HCT116 (cell line): ENCODE measurements at regions not wholly inside any gene's neighbourhood (a gene's known extent, or its start where the extent isn't known, plus 50 kb on each side); places are given as distances from the start of the nearest gene placed in this dataset.

Experiments used
- ATAC-seq: fragments of 200-7000 bp; cut with Tn5 transposase; 2 replicates; pipeline ENCODE4 v1.9.1; 2020; ENCODE audit warnings: mild to moderate bottlenecking, moderate library complexity
- BruUV-seq: library from RNA; stranded (reverse); fragments of 400-500 nt; replicated peaks from 2 replicates; lab custom pipeline; 2021; lab: Mats Ljungman, UMichigan
- CTCF ChIA-PET: fragments of 300-600 bp; sonication (Branson Sonifier 250); formaldehyde crosslinking; loops from one replicate; lab custom pipeline; 2021; ENCODE audit warnings: antibody characterized with exemption; lab: Charles Lee
- POLR2A ChIA-PET: fragments of 300-600, 350-600 bp; sonication (Branson Sonifier 250); formaldehyde crosslinking; loops from one replicate; lab custom pipeline; 2021; ENCODE audit warnings: antibody characterized with exemption; lab: Charles Lee
- RAD21 ChIA-PET, 2 experiments: fragments of 300-600 bp; sonication (Branson Sonifier 250); formaldehyde crosslinking; loops; one replicate each; lab custom pipeline; 2023; ENCODE audit warnings: low total read pairs in 2 of 2; ENCODE audit not compliant: uncharacterized antibody in 2 of 2, unreplicated experiment in 2 of 2, low non-redundant PET in 1 of 2; lab: Charles Lee
- DNase-seq: peaks from one replicate; pipeline ENCODE4 v3.0.0-alpha.2; 2010; ENCODE audit warnings: low read depth, low spot score
- H2AFZ ChIP-seq: fragments of 200-600 bp; shearing (Covaris generic), sonication (generic); 2 replicates; pipeline ENCODE4 v1.6.1; 2017; ENCODE audit warnings: low read depth, mixed run types, mixed read lengths, antibody characterized with exemption, low read length; ENCODE audit not compliant: poor library complexity, severe bottlenecking
- H3K27ac ChIP-seq: 2 replicates; pipeline ENCODE4 v1.5.1; 2012; ENCODE audit warnings: low read depth, low read length
- H3K27me3 ChIP-seq: fragments of 200-600 bp; sonication (generic); 2 replicates; pipeline ENCODE4 v1.6.1; 2016; ENCODE audit warnings: mixed run types, low read length, mixed read lengths; ENCODE audit not compliant: insufficient read depth
- H3K36me3 ChIP-seq, 2 experiments: fragments of 200-500 bp in 1 of 2; fragments of 200-600 bp in 1 of 2; sonication (Bioruptor generic) in 1 of 2; sonication (generic) in 1 of 2; 2 replicates each; pipeline versions ENCODE4 v1.5.1 to v1.6.1; 2014 to 2016; ENCODE audit warnings: low read length in 2 of 2, inconsistent platforms in 1 of 2, mixed read lengths in 1 of 2, mixed run types in 1 of 2; ENCODE audit not compliant: insufficient read depth in 2 of 2, control insufficient read depth in 1 of 2
- H3K4me1 ChIP-seq, 2 experiments: fragments of 200-600 bp in 1 of 2; sonication (generic) in 1 of 2; 2 replicates each; pipeline versions ENCODE4 v1.5.1 to v1.6.1; 2012 to 2017; ENCODE audit warnings: low read length in 2 of 2, inconsistent platforms in 1 of 2, mild to moderate bottlenecking in 1 of 2, mixed read lengths in 1 of 2, mixed run types in 1 of 2, moderate library complexity in 1 of 2; ENCODE audit not compliant: insufficient read depth in 2 of 2, control insufficient read depth in 1 of 2
- H3K4me2 ChIP-seq: fragments of 200-600 bp; sonication (generic); 2 replicates; pipeline ENCODE4 v1.6.1; 2017; ENCODE audit warnings: mixed run types, low read length, mixed read lengths
- H3K4me3 ChIP-seq, 2 experiments: fragments of 200-600 bp in 1 of 2; sonication (generic) in 1 of 2; replicated peaks in 1 of 2; 2 replicates each; pipeline ENCODE4 v1.5.1; 2011 to 2016; ENCODE audit warnings: low read length in 2 of 2, control low read depth in 1 of 2, low read depth in 1 of 2, mild to moderate bottlenecking in 1 of 2, mixed read lengths in 1 of 2, mixed run types in 1 of 2
- H3K79me2 ChIP-seq: fragments of 200-600 bp; sonication (generic); 2 replicates; pipeline ENCODE4 v1.6.1; 2017; ENCODE audit warnings: mild to moderate bottlenecking, mixed run types, low read length, moderate library complexity, mixed read lengths; ENCODE audit not compliant: insufficient read depth
- H3K9ac ChIP-seq: fragments of 200-600 bp; sonication (generic); 2 replicates; pipeline ENCODE4 v1.6.1; 2016; ENCODE audit warnings: low read length, mixed read lengths
- H3K9me2 ChIP-seq: fragments of 200-600 bp; sonication (generic), shearing (Covaris generic); 2 replicates; pipeline ENCODE4 v1.6.1; 2017; ENCODE audit warnings: mixed run types, mild to moderate bottlenecking, moderate library complexity; ENCODE audit not compliant: insufficient read depth
- H3K9me3 ChIP-seq, 2 experiments: fragments of 200-500 bp in 1 of 2; fragments of 200-600 bp in 1 of 2; sonication (Bioruptor generic) in 1 of 2; sonication (generic) in 1 of 2; 2 replicates each; pipeline ENCODE4 v1.6.1; 2014 to 2017; ENCODE audit warnings: low read length in 2 of 2, mixed read lengths in 2 of 2, inconsistent platforms in 1 of 2, low read depth in 1 of 2, mild to moderate bottlenecking in 1 of 2, mixed run types in 1 of 2, moderate library complexity in 1 of 2; ENCODE audit not compliant: control insufficient read depth in 1 of 2, insufficient read depth in 1 of 2
- H4K20me1 ChIP-seq: fragments of 200-600 bp; sonication (generic), shearing (Covaris generic); 2 replicates; pipeline ENCODE4 v1.6.1; 2017; ENCODE audit warnings: mixed run types, mild to moderate bottlenecking, moderate library complexity; ENCODE audit not compliant: insufficient read depth
- CBX3 ChIP-seq: IDR thresholded peaks from 2 replicates; pipeline ENCODE4 v1.6.1; 2012; ENCODE audit warnings: low read depth
- CEBPB ChIP-seq: IDR thresholded peaks from 2 replicates; pipeline ENCODE4 v1.6.1; 2012; ENCODE audit warnings: low read depth
- EGR1 ChIP-seq: IDR thresholded peaks from 2 replicates; pipeline ENCODE4 v1.6.1; 2012; ENCODE audit warnings: low read depth
- ELF1 ChIP-seq: IDR thresholded peaks from 2 replicates; pipeline ENCODE4 v1.6.1; 2012; ENCODE audit warnings: low read depth, borderline replicate concordance
- EZH2phosphoT487 ChIP-seq: fragments of 200-600 bp; IDR thresholded peaks from 2 replicates; pipeline ENCODE4 v1.6.1; 2018; ENCODE audit warnings: antibody characterized with exemption, borderline replicate concordance
- JUND ChIP-seq: IDR thresholded peaks from 2 replicates; pipeline ENCODE4 v1.6.1; 2012
- POLR2A ChIP-seq: IDR thresholded peaks from 2 replicates; pipeline ENCODE4 v1.7.0; 2011; ENCODE audit warnings: borderline replicate concordance; ENCODE audit not compliant: insufficient read depth, insufficient read length; ENCODE audit errors: extremely low read depth
- SIN3A ChIP-seq: IDR thresholded peaks from 2 replicates; pipeline ENCODE4 v1.6.1; 2012; ENCODE audit warnings: low read depth
- SRF ChIP-seq: IDR thresholded peaks from 2 replicates; pipeline ENCODE4 v1.6.1; 2012; ENCODE audit warnings: low read depth
- YY1 ChIP-seq: IDR thresholded peaks from 2 replicates; pipeline ENCODE4 v1.6.1; 2011; ENCODE audit warnings: low read length, low read depth, moderate library complexity, mild to moderate bottlenecking; ENCODE audit not compliant: insufficient replicate concordance; ENCODE audit errors: extremely low read depth
- ZFX ChIP-seq: fragments of 450-650 bp; IDR thresholded peaks from 2 replicates; pipeline ENCODE4 v1.6.1; 2017
- ZNF274 ChIP-seq: fragments of 200-500 bp; sonication (Bioruptor generic); IDR thresholded peaks from 2 replicates; pipeline ENCODE4 v1.6.1; 2014; ENCODE audit warnings: mild to moderate bottlenecking, low read depth, low read length, inconsistent platforms
- intact Hi-C: fragments of 100-400 bp; cut with micrococcal nuclease; formaldehyde crosslinking; loops from 2 replicates; pipeline ENCODE4 v1.10.0; 2022
- TF ChIP-seq, protein P1 (sequence below): IDR thresholded peaks from 2 replicates; pipeline ENCODE4 v1.6.1; 2012
- TF ChIP-seq, protein P2 (sequence below): IDR thresholded peaks from 2 replicates; pipeline ENCODE4 v1.6.1; 2012; ENCODE audit warnings: low read depth
- TF ChIP-seq, protein P3 (sequence below): IDR thresholded peaks from 2 replicates; pipeline ENCODE4 v1.6.1; 2012
- TF ChIP-seq, protein P4 (sequence below), 3 experiments: fragments of 200-600 bp in 1 of 3; sonication (generic) in 1 of 3; IDR thresholded peaks in 2 of 3; conservative IDR thresholded peaks in 1 of 3; 2 replicates each; pipeline ENCODE4 v1.5.1; 2012 to 2017; ENCODE audit warnings: low read depth in 2 of 3, low read length in 2 of 3, antibody characterized with exemption in 1 of 3, borderline replicate concordance in 1 of 3, control low read depth in 1 of 3, mild to moderate bottlenecking in 1 of 3, mixed read lengths in 1 of 3, mixed run types in 1 of 3, moderate library complexity in 1 of 3; ENCODE audit not compliant: insufficient read depth in 1 of 3

DNA sequence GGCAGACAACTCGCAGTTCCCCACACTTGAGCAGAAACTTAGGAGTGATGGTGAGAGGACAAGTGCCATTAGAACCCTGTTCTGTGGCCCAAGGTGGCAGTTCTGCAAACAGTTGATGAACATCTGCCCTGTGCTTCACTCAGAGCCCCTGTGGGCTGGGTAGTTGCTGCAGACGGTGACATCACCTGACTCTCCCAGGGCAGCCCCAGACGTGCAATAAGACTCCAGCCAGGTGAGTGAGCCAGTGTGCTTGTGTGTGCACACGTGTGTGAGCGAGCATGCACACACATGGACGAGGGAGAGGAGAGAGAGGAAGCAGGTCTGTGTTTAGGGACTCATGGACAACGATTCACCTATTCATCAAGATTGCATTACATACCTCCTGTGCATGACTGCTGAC lies 136.0 kb upstream of the GLI2 start:
- Histone ChIP-seq H3K9me3 (no peaks in the 10 kb centered on the region), H3K4me2 (no peak overlapping the region), H3K9me2 (no peaks in the 10 kb centered on the region), H2AFZ (no peak overlapping the region), H3K36me3 (no peaks in the 10 kb centered on the region), H3K4me1 (peaks cover 0 to 12% of the 10 kb centered on the region in 2 experiments; a peak in 1 of 4 replicates)
- ChIA-PET CTCF (no interaction called here), RAD21 (no interaction called here)
- ATAC-seq (no peak), DNase-seq (no peak)
- TF ChIP-seq SIN3A (no peak), ZFX (no peak), EZH2phosphoT487 (no peak), CBX3 (no peak), SRF (no peak), YY1 (no peak), CEBPB (no peak)
- TF ChIP-seq, protein P1, sequence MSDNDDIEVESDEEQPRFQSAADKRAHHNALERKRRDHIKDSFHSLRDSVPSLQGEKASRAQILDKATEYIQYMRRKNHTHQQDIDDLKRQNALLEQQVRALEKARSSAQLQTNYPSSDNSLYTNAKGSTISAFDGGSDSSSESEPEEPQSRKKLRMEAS = no peak
- TF ChIP-seq, all 23 proteins: peak for 0
- Histone ChIP-seq H3K27ac (no peak overlapping the region), H3K79me2 (no peaks in the 10 kb centered on the region), H3K4me3 (no peak overlapping the region), H4K20me1 (no peaks in the 10 kb centered on the region), H3K9ac (no peak overlapping the region), H3K27me3 (no peaks in the 10 kb centered on the region)
- intact Hi-C loops = no loop called here
- no TSS peak for BruUV-seq
- POLR2A ChIA-PET = no interaction called here

DNA sequence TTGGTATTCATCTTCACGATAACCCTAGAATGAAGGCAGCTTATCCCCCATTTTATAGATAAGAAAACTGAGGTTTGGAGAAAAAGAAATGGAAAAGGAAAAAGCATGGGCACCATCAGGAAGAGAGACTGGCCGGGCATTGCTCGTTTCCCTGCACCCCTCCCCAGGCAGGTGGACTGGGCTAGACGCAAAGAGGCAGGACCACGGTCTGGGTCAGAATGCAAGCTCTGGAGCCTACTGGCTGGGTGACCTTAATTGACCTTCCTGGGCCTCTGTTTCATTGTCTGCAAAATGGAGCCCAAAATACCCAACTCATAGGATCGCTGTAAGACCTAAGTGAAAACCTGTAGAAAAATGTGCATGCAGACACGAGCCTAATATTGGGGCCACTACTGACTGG lies 135.3 kb upstream of the GLI2 start:
- Histone ChIP-seq H3K4me1 (peaks cover 0 to 6% of the 10 kb centered on the region in 2 experiments; a peak in 1 of 4 replicates), H3K9ac (no peak overlapping the region), H3K4me2 (no peak overlapping the region), H3K27ac (no peak overlapping the region), H3K4me3 (no peak overlapping the region), H3K27me3 (no peaks in the 10 kb centered on the region), H3K36me3 (no peaks in the 10 kb centered on the region), H2AFZ (no peak overlapping the region), H3K9me3 (no peaks in the 10 kb centered on the region), H3K79me2 (no peaks in the 10 kb centered on the region), H3K9me2 (no peaks in the 10 kb centered on the region), H4K20me1 (no peaks in the 10 kb centered on the region)
- DNase-seq = no peak
- no peak for ATAC-seq
- CTCF ChIA-PET = no interaction called here
- intact Hi-C loops = no loop called here
- RAD21 ChIA-PET = no interaction called here
- POLR2A ChIA-PET = no interaction called here
- BruUV-seq = no TSS peak
- TF ChIP-seq, protein P2, sequence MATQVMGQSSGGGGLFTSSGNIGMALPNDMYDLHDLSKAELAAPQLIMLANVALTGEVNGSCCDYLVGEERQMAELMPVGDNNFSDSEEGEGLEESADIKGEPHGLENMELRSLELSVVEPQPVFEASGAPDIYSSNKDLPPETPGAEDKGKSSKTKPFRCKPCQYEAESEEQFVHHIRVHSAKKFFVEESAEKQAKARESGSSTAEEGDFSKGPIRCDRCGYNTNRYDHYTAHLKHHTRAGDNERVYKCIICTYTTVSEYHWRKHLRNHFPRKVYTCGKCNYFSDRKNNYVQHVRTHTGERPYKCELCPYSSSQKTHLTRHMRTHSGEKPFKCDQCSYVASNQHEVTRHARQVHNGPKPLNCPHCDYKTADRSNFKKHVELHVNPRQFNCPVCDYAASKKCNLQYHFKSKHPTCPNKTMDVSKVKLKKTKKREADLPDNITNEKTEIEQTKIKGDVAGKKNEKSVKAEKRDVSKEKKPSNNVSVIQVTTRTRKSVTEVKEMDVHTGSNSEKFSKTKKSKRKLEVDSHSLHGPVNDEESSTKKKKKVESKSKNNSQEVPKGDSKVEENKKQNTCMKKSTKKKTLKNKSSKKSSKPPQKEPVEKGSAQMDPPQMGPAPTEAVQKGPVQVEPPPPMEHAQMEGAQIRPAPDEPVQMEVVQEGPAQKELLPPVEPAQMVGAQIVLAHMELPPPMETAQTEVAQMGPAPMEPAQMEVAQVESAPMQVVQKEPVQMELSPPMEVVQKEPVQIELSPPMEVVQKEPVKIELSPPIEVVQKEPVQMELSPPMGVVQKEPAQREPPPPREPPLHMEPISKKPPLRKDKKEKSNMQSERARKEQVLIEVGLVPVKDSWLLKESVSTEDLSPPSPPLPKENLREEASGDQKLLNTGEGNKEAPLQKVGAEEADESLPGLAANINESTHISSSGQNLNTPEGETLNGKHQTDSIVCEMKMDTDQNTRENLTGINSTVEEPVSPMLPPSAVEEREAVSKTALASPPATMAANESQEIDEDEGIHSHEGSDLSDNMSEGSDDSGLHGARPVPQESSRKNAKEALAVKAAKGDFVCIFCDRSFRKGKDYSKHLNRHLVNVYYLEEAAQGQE = no peak
- TF ChIP-seq, protein P3, sequence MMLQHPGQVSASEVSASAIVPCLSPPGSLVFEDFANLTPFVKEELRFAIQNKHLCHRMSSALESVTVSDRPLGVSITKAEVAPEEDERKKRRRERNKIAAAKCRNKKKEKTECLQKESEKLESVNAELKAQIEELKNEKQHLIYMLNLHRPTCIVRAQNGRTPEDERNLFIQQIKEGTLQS = no peak
- TF ChIP-seq EGR1 (no peak), ELF1 (no peak), ZNF274 (no peak), CEBPB (no peak), CBX3 (no peak), YY1 (no peak), SRF (no peak), JUND (no peak), POLR2A (no peak)
- TF ChIP-seq, protein P1 = no peak
- TF ChIP-seq, protein P4, sequence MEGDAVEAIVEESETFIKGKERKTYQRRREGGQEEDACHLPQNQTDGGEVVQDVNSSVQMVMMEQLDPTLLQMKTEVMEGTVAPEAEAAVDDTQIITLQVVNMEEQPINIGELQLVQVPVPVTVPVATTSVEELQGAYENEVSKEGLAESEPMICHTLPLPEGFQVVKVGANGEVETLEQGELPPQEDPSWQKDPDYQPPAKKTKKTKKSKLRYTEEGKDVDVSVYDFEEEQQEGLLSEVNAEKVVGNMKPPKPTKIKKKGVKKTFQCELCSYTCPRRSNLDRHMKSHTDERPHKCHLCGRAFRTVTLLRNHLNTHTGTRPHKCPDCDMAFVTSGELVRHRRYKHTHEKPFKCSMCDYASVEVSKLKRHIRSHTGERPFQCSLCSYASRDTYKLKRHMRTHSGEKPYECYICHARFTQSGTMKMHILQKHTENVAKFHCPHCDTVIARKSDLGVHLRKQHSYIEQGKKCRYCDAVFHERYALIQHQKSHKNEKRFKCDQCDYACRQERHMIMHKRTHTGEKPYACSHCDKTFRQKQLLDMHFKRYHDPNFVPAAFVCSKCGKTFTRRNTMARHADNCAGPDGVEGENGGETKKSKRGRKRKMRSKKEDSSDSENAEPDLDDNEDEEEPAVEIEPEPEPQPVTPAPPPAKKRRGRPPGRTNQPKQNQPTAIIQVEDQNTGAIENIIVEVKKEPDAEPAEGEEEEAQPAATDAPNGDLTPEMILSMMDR (IDR thresholded peaks at IDR 0.05 in 2 of 3, conservative IDR thresholded peaks at IDR 0.05 in 1 of 3; ENCODE audit: borderline replicate concordance in 1 of 3, insufficient read depth in 1 of 3, low read depth in 2 of 3, low read length in 2 of 3) = no peak
